GM12878 (cell line): ENCODE measurements at regions not wholly inside any gene's neighbourhood (a gene's known extent, or its start where the extent isn't known, plus 50 kb on each side); places are given as distances from the start of the nearest gene placed in this dataset.

Source experiments
- CBX5 ChIP-seq: sonication (generic); IDR thresholded peaks from 2 replicates; pipeline ENCODE4 v1.6.1; 2016; ENCODE audit warnings: low read depth, moderate library complexity, mild to moderate bottlenecking, inconsistent platforms
- CHD2 ChIP-seq: IDR thresholded peaks from 2 replicates; pipeline ENCODE4 v1.6.1; 2011; ENCODE audit warnings: low read depth, low read length, improper control_type of control experiment, borderline replicate concordance
- CTCF ChIP-seq, 3 experiments: IDR thresholded peaks in 2 of 3; conservative IDR thresholded peaks in 1 of 3; 2 replicates each; pipeline ENCODE4 v1.5.1; 2011; ENCODE audit warnings: low read depth in 3 of 3, low read length in 3 of 3, mild to moderate bottlenecking in 3 of 3, control low read depth in 2 of 3, moderate library complexity in 2 of 3, inconsistent platforms in 1 of 3, mixed read lengths in 1 of 3; ENCODE audit not compliant: control insufficient read depth in 2 of 3, insufficient read depth in 1 of 3; ENCODE audit errors: extremely low read depth in 1 of 3
- DPF2 ChIP-seq: fragments of 450-650 bp; IDR thresholded peaks from 2 replicates; pipeline ENCODE4 v1.6.1; 2017; ENCODE audit warnings: mild to moderate bottlenecking
- ESRRA ChIP-seq: IDR thresholded peaks from 2 replicates; pipeline ENCODE4 v1.6.1; 2012; ENCODE audit warnings: mild to moderate bottlenecking, low read length, improper control_type of control experiment
- ETV6 ChIP-seq, 2 experiments: fragments of 450-650 bp in 1 of 2; IDR thresholded peaks in 1 of 2; conservative IDR thresholded peaks in 1 of 2; 2 replicates each; pipeline ENCODE4 v1.6.1; 2014; ENCODE audit warnings: antibody characterized with exemption in 1 of 2, borderline replicate concordance in 1 of 2, low read depth in 1 of 2, mild to moderate bottlenecking in 1 of 2, moderate library complexity in 1 of 2
- EZH2 ChIP-seq: IDR thresholded peaks from 2 replicates; pipeline ENCODE4 v1.6.1; 2012; ENCODE audit warnings: low read depth, mild to moderate bottlenecking, control low read depth, inconsistent platforms, low read length, borderline replicate concordance; ENCODE audit not compliant: control insufficient read depth
- FOXM1 ChIP-seq: IDR thresholded peaks from 2 replicates; pipeline ENCODE4 v1.6.1; 2012; ENCODE audit warnings: low read depth, mild to moderate bottlenecking, inconsistent platforms, low read length, moderate library complexity
- IKZF2 ChIP-seq, 2 experiments: fragments of 450-650 bp; IDR thresholded peaks; 2 replicates each; pipeline ENCODE4 v1.6.1; 2017; ENCODE audit warnings: mild to moderate bottlenecking in 2 of 2, moderate library complexity in 2 of 2
- IRF4 ChIP-seq: IDR thresholded peaks from 2 replicates; pipeline ENCODE4 v1.6.1; 2011; ENCODE audit warnings: low read depth, low read length
- MTA2 ChIP-seq: fragments of 450-650 bp; IDR thresholded peaks from 2 replicates; pipeline ENCODE4 v1.6.1; 2016; ENCODE audit warnings: low read depth, mild to moderate bottlenecking, moderate library complexity
- MYC ChIP-seq: IDR thresholded peaks from 2 replicates; pipeline ENCODE4 v1.6.1; 2011; ENCODE audit warnings: mild to moderate bottlenecking, low read length, moderate library complexity, inconsistent platforms; ENCODE audit not compliant: insufficient read depth, insufficient replicate concordance, insufficient read length, severe bottlenecking
- POLR2A ChIP-seq: IDR thresholded peaks from 2 replicates; pipeline ENCODE4 v1.6.1; 2011; ENCODE audit warnings: low read depth, mild to moderate bottlenecking, low read length
- POLR2AphosphoS5 ChIP-seq: IDR thresholded peaks from 2 replicates; pipeline ENCODE4 v1.6.1; 2011; ENCODE audit warnings: mild to moderate bottlenecking, low read length, inconsistent platforms
- SMAD1 ChIP-seq: fragments of 450-650 bp; IDR thresholded peaks from 2 replicates; pipeline ENCODE4 v1.6.1; 2018; ENCODE audit warnings: mild to moderate bottlenecking, low read depth; ENCODE audit not compliant: partially characterized antibody
- SP1 ChIP-seq: IDR thresholded peaks from one replicate; pipeline ENCODE4 v1.6.1; 2011; ENCODE audit warnings: low read depth, low read length
- ZNF217 ChIP-seq: fragments of 450-650 bp; IDR thresholded peaks from 2 replicates; pipeline ENCODE4 v1.6.1; 2017; ENCODE audit warnings: antibody characterized with exemption, mild to moderate bottlenecking
- ZNF592 ChIP-seq: fragments of 450-650 bp; IDR thresholded peaks from 2 replicates; pipeline ENCODE4 v1.6.1; 2017; ENCODE audit warnings: mild to moderate bottlenecking, moderate library complexity
- ZNF687 ChIP-seq: fragments of 450-650 bp; IDR thresholded peaks from 2 replicates; pipeline ENCODE4 v1.6.1; 2017; ENCODE audit warnings: mild to moderate bottlenecking, moderate library complexity

GRCh38 chr20:53829724-53830521 is 236.3 kb upstream of the ZNF217 start (continued):
- TF ChIP-seq CTCF (IDR thresholded peaks at IDR 0.05 in 2 of 3, conservative IDR thresholded peaks at IDR 0.05 in 1 of 3; ENCODE audit: control insufficient read depth in 2 of 3, extremely low read depth in 1 of 3, insufficient read depth in 1 of 3, low read depth in 3 of 3, low read length in 3 of 3) (no peak), ZNF592 (no peak), IKZF2 (IDR thresholded peaks at IDR 0.05) (peak; percentile 9 to 46; a peak in 3 of 4 replicates), SMAD1 (no peak), SP1 (no peak), DPF2 (no peak), ETV6 (conservative IDR thresholded peaks at IDR 0.05 in 1 of 2, IDR thresholded peaks at IDR 0.05 in 1 of 2; ENCODE audit: borderline replicate concordance in 1 of 2, low read depth in 1 of 2) (peak in 1 of 2 experiments; percentile 57; a peak in 2 of 4 replicates), CBX5 (no peak), MTA2 (no peak), POLR2A (no peak), MYC (no peak), ZNF687 (peak; percentile 64), FOXM1 (peak; percentile 31; the same call in 1 of the 2 replicates), ESRRA (no peak), EZH2 (no peak), CHD2 (0 out of 2 replicates have a peak, but pooled peaks have one; percentile 45), IRF4 (no peak), ZNF217 (no peak; the same call in 1 of the 2 replicates), POLR2AphosphoS5 (no peak)
